Fibroblast of pulmonary artery (primary cell): ENCODE measurements at regions not wholly inside any gene's neighbourhood (a gene's known extent, or its start where the extent isn't known, plus 50 kb on each side); places are given as distances from the start of the nearest gene placed in this dataset.
A peak's percentile ranks its signal among the peaks of the same experiment; 100 is the strongest.

Experiments
- DNase-seq: peaks from one replicate; pipeline ENCODE4 v3.0.0-alpha.2; 2010; ENCODE audit warnings: low read depth
- H3K4me3 ChIP-seq: replicated peaks from 2 replicates; pipeline ENCODE4 v1.5.1; 2011; ENCODE audit warnings: low read depth, mild to moderate bottlenecking, control low read depth, low read length, moderate library complexity
- CTCF ChIP-seq: IDR thresholded peaks from 2 replicates; pipeline ENCODE4 v1.5.1; 2011; ENCODE audit warnings: mild to moderate bottlenecking, control low read depth, low read length, inconsistent platforms; ENCODE audit errors: missing control alignments

DNA sequence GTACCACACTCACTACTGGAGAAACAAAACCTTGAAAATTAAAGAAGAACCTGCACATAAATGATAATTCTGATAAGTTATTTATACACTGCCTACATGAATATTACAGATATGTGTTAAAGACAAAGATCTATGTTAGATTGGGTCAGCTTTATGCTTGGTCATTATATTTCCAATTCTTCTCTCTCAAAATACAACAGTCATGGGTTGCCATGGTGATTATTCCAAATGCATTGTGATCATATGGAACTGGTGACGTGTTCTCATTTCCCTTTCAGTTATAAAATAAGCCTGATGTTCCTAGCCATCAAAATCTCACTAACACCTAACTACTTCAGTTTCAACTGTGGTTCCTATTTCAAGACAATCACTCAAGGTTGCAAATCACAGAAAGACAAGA is 1416.4 kb downstream of the UQCRFS1 start:
- H3K4me3 ChIP-seq: no peak overlapping the region
- no peak for DNase-seq
- no peak for TF ChIP-seq CTCF

DNA sequence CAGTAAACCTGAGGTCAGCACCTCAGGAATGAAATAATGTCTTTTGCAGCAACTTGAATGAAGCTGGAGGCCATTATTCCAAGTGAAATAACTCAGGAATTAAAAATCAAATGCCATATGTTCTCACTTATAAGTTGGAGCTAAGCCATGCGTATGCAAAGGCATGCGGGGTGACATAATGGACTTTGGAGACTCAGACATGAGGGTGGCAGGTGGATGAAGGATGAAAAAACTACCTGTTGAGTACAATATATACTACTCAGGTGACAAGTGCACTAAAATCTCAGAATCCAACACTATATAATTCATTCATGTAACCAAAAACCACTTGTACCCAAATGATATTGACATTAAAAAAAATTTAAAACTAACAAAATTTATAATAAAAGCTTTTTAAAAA is 1416.9 kb downstream of the UQCRFS1 start:
- H3K4me3 ChIP-seq: no peak overlapping the region
- DNase-seq: no peak
- TF ChIP-seq CTCF: no peak

DNA sequence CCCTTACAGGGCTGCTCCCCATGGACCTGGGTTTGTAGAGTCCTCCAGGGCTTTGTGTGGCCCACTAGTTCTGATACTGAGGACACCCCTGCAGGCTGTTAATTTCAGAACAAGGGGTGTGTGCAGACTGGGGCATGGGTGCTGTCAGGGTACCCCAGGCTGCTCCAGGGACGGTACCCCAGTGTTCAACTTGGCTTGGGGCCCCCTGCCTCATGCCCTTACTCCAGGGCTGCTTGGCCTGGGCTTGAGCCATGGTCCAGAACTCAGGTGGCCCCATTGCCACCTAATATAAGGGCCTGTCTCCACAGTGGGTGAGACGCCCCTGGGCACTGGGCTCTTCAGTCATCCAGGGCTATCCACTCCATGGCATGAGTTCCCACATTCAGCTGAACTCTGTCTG is 1417.6 kb downstream of the UQCRFS1 start:
- H3K4me3 ChIP-seq: no peak overlapping the region
- TF ChIP-seq CTCF: no peak
- no peak for DNase-seq

DNA sequence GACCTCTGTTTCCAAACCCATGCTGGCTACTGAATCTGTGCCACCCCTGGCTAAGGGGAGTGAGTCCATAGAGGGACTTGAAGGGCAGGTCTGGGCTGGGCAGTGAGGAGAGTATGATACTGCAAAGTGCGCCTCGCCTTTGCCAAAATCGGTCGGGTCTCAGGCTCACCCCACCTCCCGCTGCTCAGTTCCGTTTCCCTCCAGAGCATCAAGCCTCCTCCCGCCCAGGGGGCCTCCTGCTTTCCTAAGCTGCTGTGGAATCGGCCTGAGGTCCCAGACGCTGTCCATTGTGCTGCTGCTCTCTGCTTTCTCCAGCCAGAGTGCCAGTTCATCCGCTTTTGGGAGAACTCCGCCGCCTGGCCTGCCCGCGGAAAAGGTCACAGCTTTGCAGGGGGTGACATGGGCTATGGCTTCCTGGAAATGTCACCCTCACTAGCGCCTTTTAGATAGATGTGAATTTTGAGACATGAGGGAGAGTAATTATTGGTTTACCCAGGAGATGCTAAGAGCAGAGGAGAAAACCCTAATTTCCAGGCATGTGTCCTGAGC is 1418.4 kb downstream of the UQCRFS1 start:
- no peak for TF ChIP-seq CTCF
- DNase-seq: peak; percentile 50
- peak overlapping the region; percentile 98 for H3K4me3 ChIP-seq

- H3K4me3 ChIP-seq: peak overlapping the region; percentile 98
- TF ChIP-seq CTCF: no peak
- peak; percentile 94 for DNase-seq
Observed at GRCh38 chr19:27793644-27794493, 1419.1 kb downstream of the UQCRFS1 start.

DNA sequence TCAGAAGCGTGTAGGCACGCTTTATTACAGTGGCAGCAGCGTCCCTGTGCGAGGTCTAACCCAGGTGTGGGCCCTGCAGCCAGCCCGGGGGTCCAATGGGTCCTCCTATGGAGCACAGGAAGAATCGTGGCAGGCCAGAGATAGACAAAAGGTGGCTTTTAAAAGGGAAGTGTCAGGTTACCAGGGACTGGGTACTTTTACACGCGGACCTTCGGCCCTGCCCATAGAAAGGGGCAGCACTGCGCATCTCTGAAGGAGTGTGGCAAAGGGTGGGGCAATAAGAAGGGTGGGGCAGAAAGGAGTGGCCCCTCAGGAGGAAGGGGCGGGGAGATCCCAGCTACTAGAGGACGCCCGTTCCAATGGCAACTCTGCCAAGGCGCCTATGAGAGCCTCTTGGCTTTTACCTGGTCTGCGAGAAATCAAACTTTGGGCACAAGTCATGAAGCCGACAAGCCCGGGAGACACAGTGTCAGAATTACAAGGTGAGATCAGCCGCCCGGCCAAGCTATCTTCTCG is 1419.8 kb downstream of the UQCRFS1 start:
- H3K4me3 ChIP-seq: peak overlapping the region; percentile 98
- no peak for TF ChIP-seq CTCF
- DNase-seq: peak; percentile 67
